Omental fat pad (tissue), 3 donors: ENCODE measurements at regions not wholly inside any gene's neighbourhood (a gene's known extent, or its start where the extent isn't known, plus 50 kb on each side); places are given as distances from the start of the nearest gene placed in this dataset.

Experiments
- ATAC-seq: fragments of 150-250 bp; one replicate; pipeline ENCODE4 v1.9.1; 2016; ENCODE audit warnings: mild to moderate bottlenecking, moderate library complexity; ENCODE audit not compliant: low FRiP score
- DNase-seq: peaks from one replicate; pipeline ENCODE4 v3.0.0-alpha.2; 2019; ENCODE audit warnings: low spot score
- CTCF ChIP-seq, 3 donors: fragments of 450-650 bp; IDR thresholded peaks; one replicate each; pipeline ENCODE4 v1.5.1; 2016 to 2017; ENCODE audit warnings: antibody characterized with exemption in 3 of 3, mild to moderate bottlenecking in 3 of 3, moderate library complexity in 2 of 3

GRCh38 chr1:14113841-14114567 is 414.0 kb downstream of the PRDM2 start:
- ATAC-seq, result peak; percentile 59
- no peak for DNase-seq

GRCh38 chr1:14115976-14116375 is 416.0 kb downstream of the PRDM2 start:
- TF ChIP-seq CTCF (IDR thresholded peaks at IDR 0.05), result no peak
- DNase-seq, result no peak

More at GRCh38 chr1:14113841-14114567, 414.0 kb downstream of the PRDM2 start:
- TF ChIP-seq CTCF (IDR thresholded peaks at IDR 0.05), result no peak

GRCh38 chr1:14117700-14118099 is 417.7 kb downstream of the PRDM2 start:
- DNase-seq (no peak), ATAC-seq (no peak)
- TF ChIP-seq CTCF (IDR thresholded peaks at IDR 0.05), result no peak

More at GRCh38 chr1:14115976-14116375, 416.0 kb downstream of the PRDM2 start:
- no peak for ATAC-seq

DNA sequence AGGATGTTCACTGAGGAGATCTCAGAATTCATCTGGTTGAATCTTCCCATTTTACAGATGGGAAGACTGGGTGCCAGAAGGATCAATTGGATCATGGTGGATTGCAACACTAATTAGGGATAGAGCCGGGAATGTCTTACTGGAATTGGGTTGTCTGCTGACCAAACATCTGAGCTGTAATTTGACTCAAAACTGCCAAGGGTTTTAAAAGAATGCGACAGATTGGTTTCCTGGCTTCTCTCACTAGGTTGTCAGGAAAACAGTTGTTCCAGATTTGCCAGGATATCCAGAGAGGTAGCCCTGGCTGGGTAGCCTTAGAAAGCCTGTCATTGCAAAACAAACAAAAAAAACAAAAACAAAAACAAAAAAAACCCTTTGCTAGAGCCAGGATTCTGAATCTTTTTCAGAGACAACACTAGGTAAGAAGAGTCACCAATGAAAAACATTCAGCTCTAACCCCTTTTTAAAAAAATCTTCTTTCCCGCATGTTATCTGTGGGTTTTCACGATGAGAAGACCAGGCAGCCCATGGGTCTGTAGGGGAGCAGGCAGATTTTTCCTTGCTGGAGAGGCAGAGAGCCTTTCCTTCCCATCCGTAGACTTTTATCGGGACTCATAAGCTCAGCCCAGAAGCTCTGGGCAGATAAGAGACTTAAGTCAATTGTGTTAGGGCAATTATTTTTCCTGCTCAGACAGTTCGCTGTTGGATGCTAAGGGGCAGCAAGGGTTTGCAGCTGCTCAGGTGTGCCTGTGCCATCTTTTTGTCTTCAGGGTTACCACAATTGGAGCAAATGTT is 418.9 kb downstream of the PRDM2 start:
- DNase-seq (no peak), ATAC-seq (no peak)
- TF ChIP-seq CTCF (IDR thresholded peaks at IDR 0.05), result no peak

- ATAC-seq (no peak), DNase-seq (no peak)
- no peak for TF ChIP-seq CTCF (IDR thresholded peaks at IDR 0.05)
These were observed 420.9 kb downstream of the PRDM2 start for GRCh38 chr1:14120895-14121294.

- no peak for TF ChIP-seq CTCF (IDR thresholded peaks at IDR 0.05)
These were observed 428.1 kb downstream of the PRDM2 start for GRCh38 chr1:14128096-14128495.

More at GRCh38 chr1:14128096-14128495, 428.1 kb downstream of the PRDM2 start:
- ATAC-seq (no peak), DNase-seq (no peak)
